H1 (cell line): ENCODE measurements at regions not wholly inside any gene's neighbourhood (a gene's known extent, or its start where the extent isn't known, plus 50 kb on each side); places are given as distances from the start of the nearest gene placed in this dataset.

Experiments
- CTCF ChIA-PET: fragments of 300-600 bp; sonication (Branson Sonifier 250); formaldehyde crosslinking; loops from one replicate; lab custom pipeline; 2021; ENCODE audit not compliant: partially characterized antibody; lab: Charles Lee
- POLR2A ChIA-PET: fragments of 300-600 bp; sonication (Branson Sonifier 250); formaldehyde crosslinking; loops from one replicate; lab custom pipeline; 2021; ENCODE audit warnings: inconsistent platforms; ENCODE audit not compliant: partially characterized antibody; lab: Charles Lee
- DNase-seq, 2 experiments: peaks; one replicate each; pipeline versions ENCODE4 v3.0.0 to v3.0.0-alpha.2; 2010 to 2022; ENCODE audit warnings: low spot score in 2 of 2, low read depth in 1 of 2, mixed read lengths in 1 of 2
- FAIRE-seq: peaks from 2 replicates; lab custom pipeline; 2011; peaks lifted over from hg19 to GRCh38; lab: Jason Lieb, UNC
- H2AFZ ChIP-seq: 2 replicates; pipeline ENCODE4 v1.8.1; 2012; ENCODE audit warnings: low read length, inconsistent platforms
- H2AK5ac ChIP-seq: 2 replicates; pipeline ENCODE4 v1.6.1; 2013; ENCODE audit warnings: low read depth, low read length
- H2BK120ac ChIP-seq: replicated peaks from 2 replicates; pipeline ENCODE3; 2013; ENCODE audit warnings: low read depth, low read length, inconsistent platforms
- H2BK12ac ChIP-seq: 2 replicates; pipeline ENCODE4 v1.6.1; 2013; ENCODE audit warnings: low read depth, low read length
- H2BK15ac ChIP-seq: 2 replicates; pipeline ENCODE4 v1.6.1; 2013; ENCODE audit warnings: low read length
- H2BK20ac ChIP-seq: 2 replicates; pipeline ENCODE4 v1.6.1; 2013; ENCODE audit warnings: low read length
- H2BK5ac ChIP-seq: 2 replicates; pipeline ENCODE4 v1.6.1; 2013; ENCODE audit warnings: low read depth, low read length
- H3K14ac ChIP-seq: 2 replicates; pipeline ENCODE4 v1.6.1; 2013; ENCODE audit warnings: inconsistent platforms; ENCODE audit not compliant: insufficient read length
- H3K18ac ChIP-seq: 2 replicates; pipeline ENCODE4 v1.6.1; 2013; ENCODE audit warnings: low read length; ENCODE audit errors: extremely low read depth
- H3K23ac ChIP-seq: 2 replicates; pipeline ENCODE4 v1.6.1; 2013; ENCODE audit warnings: inconsistent platforms; ENCODE audit not compliant: insufficient read length
- H3K23me2 ChIP-seq: 2 replicates; pipeline ENCODE4 v1.6.1; 2013; ENCODE audit warnings: low read depth, low read length
- H3K27ac ChIP-seq: 2 replicates; pipeline ENCODE4 v1.6.1; 2011; ENCODE audit warnings: low read depth, low read length, inconsistent platforms
- H3K27me3 ChIP-seq, 4 experiments: replicated peaks in 1 of 4; 1 replicate in 1 of 4; 2 replicates in 3 of 4; pipeline versions ENCODE4 v1.6.1 to v1.8.1; 2011 to 2013; ENCODE audit warnings: low read length in 3 of 4, mild to moderate bottlenecking in 3 of 4, inconsistent platforms in 2 of 4, mixed read lengths in 2 of 4, moderate library complexity in 1 of 4; ENCODE audit not compliant: control insufficient read depth in 3 of 4, insufficient read depth in 3 of 4; ENCODE audit errors: extremely low read depth in 1 of 4
- H3K36me3 ChIP-seq, 4 experiments: 2 replicates each; pipeline versions ENCODE4 v1.6.1 to v1.8.1; 2011 to 2013; ENCODE audit warnings: mild to moderate bottlenecking in 4 of 4, low read length in 3 of 4, moderate library complexity in 2 of 4, control low read depth in 1 of 4, inconsistent platforms in 1 of 4; ENCODE audit not compliant: insufficient read depth in 4 of 4, control insufficient read depth in 2 of 4
- H3K4ac ChIP-seq: replicated peaks from 2 replicates; pipeline ENCODE3; 2013; ENCODE audit warnings: low read length, low read depth, mixed read lengths, inconsistent platforms; ENCODE audit not compliant: insufficient read length
- H3K4me1 ChIP-seq, 4 experiments: replicated peaks in 1 of 4; 1 replicate in 1 of 4; 2 replicates in 3 of 4; pipeline versions ENCODE4 v1.6.1 to v1.8.1; 2011 to 2013; ENCODE audit warnings: low read length in 3 of 4, inconsistent platforms in 2 of 4, mixed read lengths in 1 of 4; ENCODE audit not compliant: insufficient read depth in 4 of 4, control insufficient read depth in 3 of 4
- H3K4me2 ChIP-seq, 2 experiments: 2 replicates each; pipeline versions ENCODE4 v1.6.1 to v1.8.1; 2011 to 2013; ENCODE audit warnings: low read depth in 2 of 2, low read length in 2 of 2, control low read depth in 1 of 2, inconsistent platforms in 1 of 2, mild to moderate bottlenecking in 1 of 2; ENCODE audit not compliant: insufficient read depth in 1 of 2
- H3K4me3 ChIP-seq, 4 experiments: fragments of 200-600, 300-600 bp in 1 of 4; sonication (generic), shearing (Covaris generic), sonication (Bioruptor Twin) in 1 of 4; 2 replicates each; pipeline versions ENCODE4 v1.5.1 to v1.8.1; 2011 to 2016; ENCODE audit warnings: low read length in 4 of 4, low read depth in 3 of 4, control low read depth in 2 of 4, inconsistent platforms in 2 of 4, mild to moderate bottlenecking in 2 of 4, mixed read lengths in 1 of 4, moderate library complexity in 1 of 4; ENCODE audit not compliant: insufficient read depth in 2 of 4; ENCODE audit errors: extremely low read depth in 1 of 4
- H3K56ac ChIP-seq: replicated peaks from 2 replicates; pipeline ENCODE3; 2013; ENCODE audit warnings: low read depth, mild to moderate bottlenecking, mixed read lengths, low read length, inconsistent platforms; ENCODE audit not compliant: insufficient read length
- H3K79me1 ChIP-seq: 2 replicates; pipeline ENCODE4 v1.6.1; 2013; ENCODE audit warnings: low read depth, low read length, control low read depth
- H3K79me2 ChIP-seq, 2 experiments: 2 replicates each; pipeline versions ENCODE4 v1.6.1 to v1.8.1; 2012 to 2013; ENCODE audit warnings: low read length in 2 of 2, mild to moderate bottlenecking in 2 of 2, inconsistent platforms in 1 of 2; ENCODE audit not compliant: insufficient read depth in 2 of 2, control insufficient read depth in 1 of 2
- H3K9ac ChIP-seq, 4 experiments: replicated peaks in 1 of 4; 1 replicate in 1 of 4; 2 replicates in 3 of 4; pipeline versions ENCODE4 v1.6.1 to v1.8.1; 2011 to 2013; ENCODE audit warnings: low read depth in 3 of 4, low read length in 3 of 4, control low read depth in 2 of 4, mild to moderate bottlenecking in 2 of 4, moderate library complexity in 2 of 4, inconsistent platforms in 1 of 4; ENCODE audit errors: extremely low read depth in 1 of 4
- H3K9me3 ChIP-seq, 2 experiments: 2 replicates each; pipeline versions ENCODE4 v1.6.1 to v1.8.1; 2012 to 2013; ENCODE audit warnings: mild to moderate bottlenecking in 2 of 2, moderate library complexity in 2 of 2, control low read depth in 1 of 2, inconsistent platforms in 1 of 2, low read depth in 1 of 2, low read length in 1 of 2, mixed read lengths in 1 of 2; ENCODE audit not compliant: insufficient read depth in 2 of 2
- H4K20me1 ChIP-seq, 2 experiments: replicated peaks in 1 of 2; 2 replicates each; pipeline versions ENCODE3 to v1.8.1; 2011 to 2013; ENCODE audit warnings: inconsistent platforms in 2 of 2, low read length in 2 of 2, mild to moderate bottlenecking in 1 of 2; ENCODE audit not compliant: insufficient read depth in 2 of 2, control insufficient read depth in 1 of 2
- H4K5ac ChIP-seq: 2 replicates; pipeline ENCODE4 v1.6.1; 2013; ENCODE audit warnings: low read length, low read depth, mixed read lengths, inconsistent platforms; ENCODE audit not compliant: insufficient read length
- H4K8ac ChIP-seq: 2 replicates; pipeline ENCODE4 v1.8.0; 2013; ENCODE audit warnings: mild to moderate bottlenecking, moderate library complexity, low read length, inconsistent platforms; ENCODE audit not compliant: insufficient read depth; ENCODE audit errors: extremely low read depth
- H4K91ac ChIP-seq: replicated peaks from 2 replicates; pipeline ENCODE3; 2013; ENCODE audit warnings: low read length, mixed read lengths, inconsistent platforms; ENCODE audit not compliant: insufficient read length
- EGR1 ChIP-seq: IDR thresholded peaks from 2 replicates; pipeline ENCODE4 v1.6.1; 2011; ENCODE audit warnings: low read depth, low read length, borderline replicate concordance
- POLR2A ChIP-seq, 2 experiments: IDR thresholded peaks; 1 replicate in 1 of 2; 2 replicates in 1 of 2; pipeline ENCODE4 v1.6.1; 2011; ENCODE audit warnings: low read depth in 2 of 2, low read length in 2 of 2, mild to moderate bottlenecking in 2 of 2; ENCODE audit errors: control extremely low read depth in 1 of 2
- RAD21 ChIP-seq, 2 experiments: IDR thresholded peaks in 1 of 2; conservative IDR thresholded peaks in 1 of 2; 2 replicates each; pipeline ENCODE4 v1.6.1; 2011; ENCODE audit warnings: low read depth in 2 of 2, low read length in 2 of 2, improper control_type of control experiment in 1 of 2, inconsistent platforms in 1 of 2, mild to moderate bottlenecking in 1 of 2, moderate library complexity in 1 of 2
- SIN3A ChIP-seq, 2 experiments: IDR thresholded peaks in 1 of 2; conservative IDR thresholded peaks in 1 of 2; 2 replicates each; pipeline ENCODE4 v1.6.1; 2011 to 2012; ENCODE audit warnings: low read length in 2 of 2, improper control_type of control experiment in 1 of 2, low read depth in 1 of 2, mild to moderate bottlenecking in 1 of 2
- TAF1 ChIP-seq: IDR thresholded peaks from 2 replicates; pipeline ENCODE4 v1.6.1; 2011; ENCODE audit warnings: mild to moderate bottlenecking, low read depth, low read length
- YY1 ChIP-seq: IDR thresholded peaks from 2 replicates; pipeline ENCODE4 v1.6.1; 2011; ENCODE audit warnings: low read depth, mild to moderate bottlenecking, low read length
- WGBS, 2 experiments: shearing (Covaris generic) in 1 of 2; methylation state at CpG; one replicate each; pipeline versions ENCODE4 v1.1.6 to v1.1.7; 2013 to 2015; ENCODE audit warnings: low lambda C conversion rate in 2 of 2, mixed read lengths in 2 of 2, inconsistent platforms in 1 of 2, low coverage in 1 of 2, missing lambda C conversion rate in 1 of 2; ENCODE audit not compliant: insufficient replicate concordance in 2 of 2, insufficient coverage in 1 of 2, insufficient read length in 1 of 2; ENCODE audit errors: extremely low coverage in 1 of 2, missing lambda C conversion rate in 1 of 2; 5-methylcytosine and 5-hydroxymethylcytosine counted together

DNA sequence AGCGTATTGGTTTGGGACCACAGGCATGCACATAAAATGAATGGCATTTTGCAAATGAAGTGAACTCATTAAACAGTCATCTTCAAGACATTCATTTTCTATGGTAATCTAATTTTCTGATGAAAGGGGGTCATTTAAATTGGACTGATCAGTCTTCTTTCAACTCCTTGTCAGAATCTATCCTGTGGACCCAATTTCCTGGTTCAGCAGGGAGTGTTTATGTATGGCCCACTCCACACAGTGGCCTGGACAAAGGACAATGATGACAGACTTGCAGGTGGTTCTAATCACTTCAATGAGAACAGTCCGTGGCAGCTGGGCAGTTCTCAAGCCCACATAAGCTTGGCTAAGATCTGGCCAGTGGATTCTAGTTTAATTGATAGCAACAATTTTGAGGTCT, 448.1 kb downstream of the DCDC2C start:
- Histone ChIP-seq H2BK120ac (no peak overlapping the region), H3K27ac (no peak overlapping the region), H4K20me1 (no peaks in the 10 kb centered on the region), H3K18ac (no peak overlapping the region), H3K23me2 (no peaks in the 10 kb centered on the region), H3K23ac (no peak overlapping the region), H3K4me3 (no peak overlapping the region), H2BK5ac (no peak overlapping the region), H3K56ac (no peak overlapping the region), H3K4me1 (peaks cover 0 to 2% (median 0%) of the 10 kb centered on the region in 4 experiments; a peak in 1 of 7 replicates), H2AK5ac (no peak overlapping the region), H4K8ac (no peak overlapping the region), H4K5ac (no peak overlapping the region), H2BK20ac (no peak overlapping the region), H3K79me1 (no peaks in the 10 kb centered on the region), H3K79me2 (no peaks in the 10 kb centered on the region), H3K14ac (no peak overlapping the region), H4K91ac (no peak overlapping the region), H3K27me3 (no peaks in the 10 kb centered on the region), H3K36me3 (no peaks in the 10 kb centered on the region), H2BK15ac (no peak overlapping the region), H3K9ac (no peak overlapping the region), H2BK12ac (no peak overlapping the region), H3K9me3 (peaks cover 0 to 2% of the 10 kb centered on the region in 2 experiments; a peak in 1 of 4 replicates), H2AFZ (no peak overlapping the region), H3K4me2 (no peak overlapping the region), H3K4ac (no peak overlapping the region)
- POLR2A ChIA-PET = no interaction called here
- CTCF ChIA-PET = interaction anchor here (0.7 kb wide), 1 partner anchor 68 kb away, joined by 3 read pairs; no protein-coding TSS in a partner anchor
- DNase-seq = no peak
- 81% methylated on average over 2 of the region's 2 CpGs; no CpG with 5 or more reads in 1 of the 2 experiments for WGBS, 2 experiments
- no peak for FAIRE-seq
- TF ChIP-seq YY1 = no peak
- TF ChIP-seq EGR1 = no peak
- no peak for TF ChIP-seq SIN3A (conservative IDR thresholded peaks at IDR 0.05 in 1 of 2, IDR thresholded peaks at IDR 0.05 in 1 of 2; ENCODE audit: low read depth in 1 of 2, low read length in 2 of 2)
- TF ChIP-seq TAF1 = no peak
- TF ChIP-seq RAD21 (IDR thresholded peaks at IDR 0.05 in 1 of 2, conservative IDR thresholded peaks at IDR 0.05 in 1 of 2; ENCODE audit: low read depth in 2 of 2, low read length in 2 of 2) = no peak
- TF ChIP-seq POLR2A (IDR thresholded peaks at IDR 0.05; ENCODE audit: control extremely low read depth in 1 of 2, low read depth in 2 of 2, low read length in 2 of 2) = no peak
